ENCODE measurements at regions not wholly inside any gene's neighbourhood (a gene's known extent, or its start where the extent isn't known, plus 50 kb on each side); places are given as distances from the start of the nearest gene placed in this dataset.

DNA sequence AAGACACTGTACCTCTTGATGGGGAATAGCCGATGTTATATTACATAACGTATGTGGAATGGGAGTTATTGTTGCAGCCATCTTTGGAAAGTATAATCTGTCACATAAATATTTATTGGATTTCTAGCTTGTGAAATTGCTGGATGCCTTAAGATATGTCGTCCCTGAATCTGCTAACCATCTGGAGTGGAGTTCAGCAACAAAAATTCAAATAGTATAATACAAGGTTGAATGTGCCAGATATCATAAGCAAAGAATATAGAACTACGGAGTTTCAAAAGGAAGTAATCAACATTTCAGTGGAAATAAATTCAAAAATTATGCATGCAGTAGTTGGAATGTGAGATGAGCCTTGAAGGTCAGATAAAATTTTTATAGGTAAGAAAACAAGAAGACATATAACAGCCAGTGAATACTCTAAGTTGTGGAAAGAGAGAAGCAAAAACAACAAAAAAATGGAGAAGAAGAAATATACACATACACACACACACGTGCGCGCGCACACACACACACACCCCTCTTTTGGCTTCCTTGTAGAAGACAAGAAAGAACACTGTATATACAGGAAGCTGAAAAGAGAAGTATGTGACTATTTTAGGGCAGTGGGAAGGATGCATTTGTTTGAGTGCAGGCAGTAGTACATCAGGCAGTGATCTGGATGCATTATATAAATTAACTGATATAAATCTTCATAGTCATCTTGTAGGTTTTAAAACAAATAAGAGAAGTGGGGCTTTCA is 516.7 kb downstream of the KCNT2 start:
- intact Hi-C loops (cut with micrococcal nuclease), result no loop called here
- Histone ChIP-seq H3K27ac (ENCODE audit: low read length) (no peak overlapping the region), H3K4me3 (ENCODE audit: low read length) (no peak overlapping the region), H3K9me3 (ENCODE audit: control insufficient read depth, insufficient read depth, low read length) (no peaks in the 10 kb centered on the region), H3K36me3 (ENCODE audit: control insufficient read depth, insufficient read depth, low read length) (no peaks in the 10 kb centered on the region), H3K4me1 (ENCODE audit: control insufficient read depth, insufficient read depth, low read length) (no peaks in the 10 kb centered on the region), H3K27me3 (ENCODE audit: control insufficient read depth, insufficient read depth, low read length) (no peaks in the 10 kb centered on the region)
- no peaks in the 10 kb centered on the region for H3K4me1 Mint-ChIP-seq
- TF ChIP-seq CTCF (IDR thresholded peaks at IDR 0.05), result no peak
- no peaks in the 10 kb centered on the region for H3K27me3 Mint-ChIP-seq (ENCODE audit: low read depth in 2 of 2)
- ATAC-seq, result no peak
- no peaks in the 10 kb centered on the region for H3K36me3 Mint-ChIP-seq
- H3K9me3 Mint-ChIP-seq, result peaks cover 13 to 15% of the 10 kb centered on the region in 2 donors
- no peak overlapping the region for H3K4me3 Mint-ChIP-seq
- no peak overlapping the region for H3K27ac Mint-ChIP-seq
- DNase-seq, result no peak
- WGBS (ENCODE audit: insufficient coverage), result 89% methylated on average over 4 of the region's 8 CpGs

- H3K36me3 Mint-ChIP-seq, result no peaks in the 10 kb centered on the region
- no peaks in the 10 kb centered on the region for H3K9me3 ChIP-seq (ENCODE audit: control insufficient read depth, insufficient read depth, low read length)
- H3K27ac ChIP-seq (ENCODE audit: low read length), result no peak overlapping the region
- no peak overlapping the region for H3K27ac Mint-ChIP-seq
- no peaks in the 10 kb centered on the region for H3K27me3 ChIP-seq (ENCODE audit: control insufficient read depth, insufficient read depth, low read length)
- 52% methylated on average over 2 of the region's 3 CpGs for WGBS (ENCODE audit: insufficient coverage)
- no peaks in the 10 kb centered on the region for H3K4me1 Mint-ChIP-seq
- H3K27me3 Mint-ChIP-seq (ENCODE audit: low read depth in 2 of 2), result no peaks in the 10 kb centered on the region
- DNase-seq (no peak), ATAC-seq (no peak)
- intact Hi-C loops (cut with micrococcal nuclease), result no loop called here
- no peaks in the 10 kb centered on the region for H3K36me3 ChIP-seq (ENCODE audit: control insufficient read depth, insufficient read depth, low read length)
- no peak overlapping the region for H3K4me3 ChIP-seq (ENCODE audit: low read length)
- H3K9me3 Mint-ChIP-seq, result peaks cover 13 to 18% of the 10 kb centered on the region in 2 donors
- H3K4me1 ChIP-seq (ENCODE audit: control insufficient read depth, insufficient read depth, low read length), result no peaks in the 10 kb centered on the region
- TF ChIP-seq CTCF (IDR thresholded peaks at IDR 0.05), result no peak
- H3K4me3 Mint-ChIP-seq, result no peak overlapping the region
These were observed 518.0 kb downstream of the KCNT2 start for GRCh38 chr1:196090226-196090625.

- H3K27ac Mint-ChIP-seq, result no peak overlapping the region
- H3K4me1 ChIP-seq (ENCODE audit: control insufficient read depth, insufficient read depth, low read length), result no peaks in the 10 kb centered on the region
- H3K9me3 Mint-ChIP-seq, result peaks cover 11 to 23% of the 10 kb centered on the region in 2 donors
- no peaks in the 10 kb centered on the region for H3K4me1 Mint-ChIP-seq
- no peak for TF ChIP-seq CTCF (IDR thresholded peaks at IDR 0.05)
- intact Hi-C loops (cut with micrococcal nuclease), result no loop called here
- DNase-seq (no peak), ATAC-seq (no peak)
- no peaks in the 10 kb centered on the region for H3K27me3 ChIP-seq (ENCODE audit: control insufficient read depth, insufficient read depth, low read length)
- H3K4me3 Mint-ChIP-seq, result no peak overlapping the region
- no peak overlapping the region for H3K4me3 ChIP-seq (ENCODE audit: low read length)
- H3K36me3 Mint-ChIP-seq, result no peaks in the 10 kb centered on the region
- H3K9me3 ChIP-seq (ENCODE audit: control insufficient read depth, insufficient read depth, low read length), result no peaks in the 10 kb centered on the region
- WGBS (ENCODE audit: insufficient coverage), result 85% methylated on average over 8 of the region's 10 CpGs
- no peak overlapping the region for H3K27ac ChIP-seq (ENCODE audit: low read length)
- no peaks in the 10 kb centered on the region for H3K36me3 ChIP-seq (ENCODE audit: control insufficient read depth, insufficient read depth, low read length)
- no peaks in the 10 kb centered on the region for H3K27me3 Mint-ChIP-seq (ENCODE audit: low read depth in 2 of 2)
These were observed 519.7 kb downstream of the KCNT2 start for GRCh38 chr1:196088541-196088940.

GRCh38 chr1:196078691-196079090 is 529.5 kb downstream of the KCNT2 start:
- no peak overlapping the region for H3K4me3 Mint-ChIP-seq
- Histone ChIP-seq H3K27me3 (ENCODE audit: control insufficient read depth, insufficient read depth, low read length) (no peaks in the 10 kb centered on the region), H3K36me3 (ENCODE audit: control insufficient read depth, insufficient read depth, low read length) (no peaks in the 10 kb centered on the region), H3K4me1 (ENCODE audit: control insufficient read depth, insufficient read depth, low read length) (no peaks in the 10 kb centered on the region), H3K4me3 (ENCODE audit: low read length) (no peak overlapping the region), H3K9me3 (ENCODE audit: control insufficient read depth, insufficient read depth, low read length) (peaks cover 3% of the 10 kb centered on the region), H3K27ac (ENCODE audit: low read length) (no peak overlapping the region)
- H3K27me3 Mint-ChIP-seq (ENCODE audit: low read depth in 2 of 2), result no peaks in the 10 kb centered on the region
- intact Hi-C loops (cut with micrococcal nuclease), result no loop called here
- H3K27ac Mint-ChIP-seq, result no peak overlapping the region
- no peak for TF ChIP-seq CTCF (IDR thresholded peaks at IDR 0.05)
- DNase-seq (no peak), ATAC-seq (no peak)
- H3K9me3 Mint-ChIP-seq, result peaks cover 2 to 7% of the 10 kb centered on the region in 2 donors
- no peaks in the 10 kb centered on the region for H3K36me3 Mint-ChIP-seq
- H3K4me1 Mint-ChIP-seq, result no peaks in the 10 kb centered on the region
- 8% methylated on average over 2 of the region's 3 CpGs for WGBS (ENCODE audit: insufficient coverage)

All from natural killer cell (primary cell).